Heart right ventricle (tissue), 16 donors: ENCODE measurements at regions not wholly inside any gene's neighbourhood (a gene's known extent, or its start where the extent isn't known, plus 50 kb on each side); places are given as distances from the start of the nearest gene placed in this dataset.

ENCODE experiments used
- ATAC-seq, 8 donors: fragments of 200-7000 bp; cut with Tn5 transposase; one replicate each; pipeline ENCODE4 v1.9.1; 2020; ENCODE audit warnings: mild to moderate bottlenecking in 8 of 8, moderate library complexity in 8 of 8, moderate number of reproducible peaks in 1 of 8
- DNase-seq, 2 donors: peaks; one replicate each; pipeline ENCODE4 v3.0.0-alpha.2; 2020
- H3K27ac ChIP-seq, 10 donors: fragments of 200-600 bp; sonication (generic) in 2 of 10; one replicate each; pipeline versions ENCODE4 v1.5.0 to v1.8.0; 2020 to 2022; ENCODE audit warnings: mild to moderate bottlenecking in 3 of 10
- H3K27me3 ChIP-seq, 7 donors: fragments of 200-600 bp; one replicate each; pipeline ENCODE4 v1.8.0; 2021 to 2022; ENCODE audit warnings: mild to moderate bottlenecking in 2 of 7
- H3K36me3 ChIP-seq, 9 donors: fragments of 200-600 bp; sonication (generic) in 1 of 9; one replicate each; pipeline versions ENCODE4 v1.5.0 to v1.8.0; 2020 to 2022; ENCODE audit warnings: mild to moderate bottlenecking in 2 of 9
- H3K4me1 ChIP-seq, 9 donors: fragments of 200-600 bp; sonication (generic) in 1 of 9; one replicate each; pipeline versions ENCODE4 v1.5.0 to v1.8.0; 2020 to 2022; ENCODE audit warnings: mild to moderate bottlenecking in 4 of 9
- H3K4me3 ChIP-seq, 10 donors: fragments of 200-600 bp; sonication (generic) in 2 of 10; one replicate each; pipeline versions ENCODE4 v1.5.0 to v1.8.0; 2020 to 2022; ENCODE audit warnings: mild to moderate bottlenecking in 7 of 10, moderate library complexity in 2 of 10
- H3K9me3 ChIP-seq, 11 donors: fragments of 200-600 bp in 10 of 11; sonication (generic) in 2 of 11; one replicate each; pipeline versions ENCODE4 v1.5.0 to v1.8.0; 2013 to 2022; ENCODE audit warnings: mild to moderate bottlenecking in 2 of 11, control low read depth in 1 of 11, moderate library complexity in 1 of 11
- WGBS, 2 donors: extraction: QIAGEN DNeasy Blood & Tissue Kit; methylation state at CpG; one replicate each; pipeline ENCODE4 v1.1.7; 2013; ENCODE audit warnings: inconsistent platforms in 1 of 2; 5-methylcytosine and 5-hydroxymethylcytosine counted together
- intact Hi-C, 10 donors: fragments of 100-400 bp; cut with DNase I; formaldehyde crosslinking; loops; one replicate each; pipeline versions ENCODE4 v1.11.1 to v1.14.2; 2022
- TF ChIP-seq, protein P1 (sequence below), 9 donors: fragments of 200-600 bp; sonication (generic) in 2 of 9; IDR thresholded peaks; one replicate each; pipeline versions ENCODE4 v1.5.0 to v1.8.0; 2021 to 2022; ENCODE audit warnings: antibody characterized with exemption in 9 of 9, mild to moderate bottlenecking in 5 of 9, moderate library complexity in 1 of 9
- donor health status: Arrhythmogenic right ventricular cardiomyopathy.
- donor health status: ischemic (EF 13 %, LVEDD 7.1; RV severe dilation, severe dysfunction).
- donor health status: healthy with polysubstance abuse.
- donor health status: DM: no; HTN: yes; CAD: no.
- donor health status: DM: no; HTN: no; CAD: no.
- donor health status: ischemic (EF 25% LVEDD 6.9; RV normal size, moderate dysfunction).
- donor health status: ischemic (EF 25% LVEDD 5.7; RV mildly dilated, moderate dysfunction).
- donor health status: healthy.
- donor health status: DM: yes; HTN: yes; CAD: no.
- donor health status: Ischemic cardiomyopathy.
- donor health status: ischemic (EF 35%, LVEDD 5.7; RV mildly dilated, moderate dysfunction).
- donor health status: nonischemic (EF 11% LVEDD 7.7; RV severe dilation, severe dysfunction).
- donor health status: DM: yes; HTN: yes; CAD: no.
- donor health status: PGD.
- donor health status: ischemic (EF 29% LVEDD 5.4; RV normal size, mild dysfunction).
- donor health status: nonischemic (EF 23%, LVEDD 6.1; RV moderate dilation, normal function).

DNA sequence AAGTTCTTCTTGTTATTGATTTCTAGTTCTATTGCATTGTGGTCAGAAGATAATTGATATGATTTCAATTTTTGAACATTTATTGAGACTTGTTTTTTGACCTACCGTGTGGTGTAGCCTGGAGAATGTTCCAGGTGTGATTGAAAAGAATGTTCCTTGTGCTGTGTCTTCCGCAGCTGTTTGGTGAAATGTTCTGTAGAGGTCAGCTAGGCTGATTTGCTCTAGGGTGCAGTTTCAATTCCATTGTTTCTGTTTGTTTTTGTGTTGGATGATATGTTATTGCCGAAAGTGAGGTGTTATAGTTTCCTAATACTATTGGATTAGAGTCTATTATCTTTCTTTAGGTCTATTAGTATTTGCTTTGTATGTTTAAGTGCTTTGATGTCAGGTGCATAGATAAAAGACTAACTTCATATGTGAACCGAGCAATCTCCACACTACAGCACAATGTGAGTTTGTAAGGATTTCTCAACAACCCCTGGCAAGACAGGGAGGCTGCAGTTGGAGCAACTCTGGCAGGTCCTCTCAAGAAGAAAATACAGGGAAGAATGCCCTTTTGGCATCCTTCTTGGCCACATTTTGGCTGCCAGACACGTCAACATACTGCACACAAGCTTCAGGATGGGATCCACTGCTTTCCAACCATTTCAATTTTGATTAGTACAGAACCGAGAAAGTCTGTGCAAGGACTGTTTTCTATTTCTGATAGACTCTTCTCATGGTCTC lies 320.7 kb downstream of the RNF144B start:
- no peaks in the 10 kb centered on the region for H3K36me3 ChIP-seq
- no peaks in the 10 kb centered on the region for H3K4me1 ChIP-seq
- 74 to 77% methylated on average over 6 of the region's 6 CpGs for WGBS, 2 donors
- DNase-seq = no peak
- TF ChIP-seq, protein P1, sequence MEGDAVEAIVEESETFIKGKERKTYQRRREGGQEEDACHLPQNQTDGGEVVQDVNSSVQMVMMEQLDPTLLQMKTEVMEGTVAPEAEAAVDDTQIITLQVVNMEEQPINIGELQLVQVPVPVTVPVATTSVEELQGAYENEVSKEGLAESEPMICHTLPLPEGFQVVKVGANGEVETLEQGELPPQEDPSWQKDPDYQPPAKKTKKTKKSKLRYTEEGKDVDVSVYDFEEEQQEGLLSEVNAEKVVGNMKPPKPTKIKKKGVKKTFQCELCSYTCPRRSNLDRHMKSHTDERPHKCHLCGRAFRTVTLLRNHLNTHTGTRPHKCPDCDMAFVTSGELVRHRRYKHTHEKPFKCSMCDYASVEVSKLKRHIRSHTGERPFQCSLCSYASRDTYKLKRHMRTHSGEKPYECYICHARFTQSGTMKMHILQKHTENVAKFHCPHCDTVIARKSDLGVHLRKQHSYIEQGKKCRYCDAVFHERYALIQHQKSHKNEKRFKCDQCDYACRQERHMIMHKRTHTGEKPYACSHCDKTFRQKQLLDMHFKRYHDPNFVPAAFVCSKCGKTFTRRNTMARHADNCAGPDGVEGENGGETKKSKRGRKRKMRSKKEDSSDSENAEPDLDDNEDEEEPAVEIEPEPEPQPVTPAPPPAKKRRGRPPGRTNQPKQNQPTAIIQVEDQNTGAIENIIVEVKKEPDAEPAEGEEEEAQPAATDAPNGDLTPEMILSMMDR (IDR thresholded peaks at IDR 0.05) = no peak
- no peak overlapping the region for H3K4me3 ChIP-seq
- intact Hi-C loops = no loop called here
- no peaks in the 10 kb centered on the region for H3K27me3 ChIP-seq
- H3K9me3 ChIP-seq = peaks cover 0 to 3% (median 0%) of the 10 kb centered on the region in 11 donors
- H3K27ac ChIP-seq = no peak overlapping the region
- no peak for ATAC-seq

DNA sequence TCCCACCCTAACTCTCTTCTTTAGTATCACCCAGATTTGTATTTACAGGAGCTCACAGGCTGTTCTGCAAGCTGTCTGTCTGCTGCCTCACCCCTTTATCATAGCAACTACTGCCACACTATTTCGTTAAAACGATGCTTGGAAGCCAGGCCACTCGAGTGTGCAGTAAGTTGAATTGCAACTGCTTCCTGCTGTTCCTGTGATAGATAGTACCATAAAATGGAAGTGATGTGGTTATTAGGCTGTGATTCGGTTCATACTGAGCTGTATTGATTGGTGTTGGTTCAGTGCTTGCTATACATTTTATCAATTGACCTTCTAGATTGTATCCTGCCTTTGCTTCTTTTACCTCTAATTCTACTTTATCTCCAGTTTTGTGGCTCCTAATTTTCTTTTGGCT lies 325.4 kb downstream of the RNF144B start:
- Histone ChIP-seq H3K4me1 (no peaks in the 10 kb centered on the region), H3K27me3 (no peaks in the 10 kb centered on the region), H3K4me3 (no peak overlapping the region), H3K9me3 (no peaks in the 10 kb centered on the region), H3K27ac (no peak overlapping the region), H3K36me3 (no peaks in the 10 kb centered on the region)
- TF ChIP-seq, protein P1 (IDR thresholded peaks at IDR 0.05) = no peak
- WGBS, 2 donors = 56 to 60% methylated on average over 4 of the region's 4 CpGs
- intact Hi-C loops = no loop called here
- ATAC-seq (no peak), DNase-seq (no peak)

DNA sequence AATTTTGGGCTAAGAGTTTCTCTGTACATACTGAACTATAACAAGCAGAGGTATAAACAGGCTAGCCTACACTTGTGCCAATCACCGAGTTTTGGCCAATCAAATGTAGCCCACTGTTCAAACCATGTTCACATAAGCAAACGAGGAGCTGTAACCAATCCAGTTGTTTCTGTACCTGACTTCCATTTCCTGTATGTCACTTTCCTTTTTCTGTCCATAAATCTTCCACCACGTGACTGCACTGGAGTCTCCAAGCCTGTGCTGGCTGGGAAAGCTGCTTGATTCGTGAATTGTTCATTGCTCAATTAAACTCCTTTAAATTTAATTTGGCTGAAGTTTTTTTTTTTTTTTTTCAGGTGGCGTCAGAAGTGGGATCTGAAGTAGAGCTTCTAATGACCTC lies 332.9 kb downstream of the RNF144B start:
- TF ChIP-seq, protein P1 (IDR thresholded peaks at IDR 0.05) = no peak
- intact Hi-C loops = no loop called here
- WGBS, 2 donors = 68 to 74% methylated on average over 5 of the region's 5 CpGs

DNA sequence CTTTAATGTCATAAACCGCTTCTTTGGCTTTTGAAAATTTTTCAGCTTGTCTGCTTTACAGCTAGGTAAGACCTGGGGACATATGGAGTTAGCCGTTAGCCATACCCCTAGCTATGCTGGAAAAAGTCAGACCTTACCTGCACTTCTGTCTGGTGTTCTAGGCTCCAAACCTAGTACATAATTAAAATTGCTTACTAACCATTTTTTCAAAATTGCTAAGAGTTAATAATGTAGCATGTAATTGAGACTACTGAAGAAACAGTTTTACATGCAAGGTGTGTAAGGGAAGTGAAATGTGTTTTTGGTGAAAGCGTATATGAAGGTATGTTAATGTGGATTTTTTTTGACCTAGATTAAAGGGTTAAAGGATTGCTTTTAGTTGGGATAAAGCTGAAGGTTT lies 336.9 kb downstream of the RNF144B start:
- DNase-seq = no peak

More for the DNA sequence above, 332.9 kb downstream of the RNF144B start:
- no peaks in the 10 kb centered on the region for H3K36me3 ChIP-seq
- no peak overlapping the region for H3K4me3 ChIP-seq
- H3K27ac ChIP-seq = no peak overlapping the region
- H3K27me3 ChIP-seq = no peaks in the 10 kb centered on the region
- no peaks in the 10 kb centered on the region for H3K4me1 ChIP-seq
- DNase-seq = no peak
- no peak for ATAC-seq
- no peaks in the 10 kb centered on the region for H3K9me3 ChIP-seq

More for the DNA sequence above, 336.9 kb downstream of the RNF144B start:
- no peak for ATAC-seq
- no peaks in the 10 kb centered on the region for H3K9me3 ChIP-seq
- 90 to 91% methylated on average over 3 of the region's 3 CpGs for WGBS, 2 donors
- no peaks in the 10 kb centered on the region for H3K27me3 ChIP-seq
- no peak overlapping the region for H3K27ac ChIP-seq
- no peaks in the 10 kb centered on the region for H3K36me3 ChIP-seq
- no peaks in the 10 kb centered on the region for H3K4me1 ChIP-seq
- H3K4me3 ChIP-seq = no peak overlapping the region
- TF ChIP-seq, protein P1 (IDR thresholded peaks at IDR 0.05) = no peak
- intact Hi-C loops = no loop called here
